ENCODE measurements at regions not wholly inside any gene's neighbourhood (a gene's known extent, or its start where the extent isn't known, plus 50 kb on each side); places are given as distances from the start of the nearest gene placed in this dataset.

DNA sequence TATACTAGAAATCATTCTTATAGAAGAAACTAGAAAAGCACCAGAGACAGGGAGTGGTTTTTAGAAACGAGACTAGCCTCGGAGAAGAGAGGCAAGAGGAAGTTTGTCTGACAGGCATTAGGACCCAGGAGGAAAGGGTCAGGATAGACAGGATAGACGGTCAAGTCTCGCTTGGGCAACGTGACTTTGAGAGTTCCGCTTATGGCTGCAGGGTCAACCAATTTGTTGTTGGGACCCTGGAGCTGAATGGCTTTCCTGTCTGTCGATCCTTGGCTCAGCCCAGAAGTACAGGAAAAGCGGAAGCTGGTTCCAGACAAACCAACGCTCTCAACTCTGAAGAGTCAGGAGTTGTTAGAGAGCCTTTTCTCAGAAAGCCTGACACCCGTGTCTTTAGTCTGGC lies 191.2 kb downstream of the FZD1 start (continued):
- no peak for TF ChIP-seq ZBTB49 (CRISPR knock-in tag; IDR thresholded peaks at IDR 0.05; ENCODE audit: borderline replicate concordance)
- TF ChIP-seq, protein P1, sequence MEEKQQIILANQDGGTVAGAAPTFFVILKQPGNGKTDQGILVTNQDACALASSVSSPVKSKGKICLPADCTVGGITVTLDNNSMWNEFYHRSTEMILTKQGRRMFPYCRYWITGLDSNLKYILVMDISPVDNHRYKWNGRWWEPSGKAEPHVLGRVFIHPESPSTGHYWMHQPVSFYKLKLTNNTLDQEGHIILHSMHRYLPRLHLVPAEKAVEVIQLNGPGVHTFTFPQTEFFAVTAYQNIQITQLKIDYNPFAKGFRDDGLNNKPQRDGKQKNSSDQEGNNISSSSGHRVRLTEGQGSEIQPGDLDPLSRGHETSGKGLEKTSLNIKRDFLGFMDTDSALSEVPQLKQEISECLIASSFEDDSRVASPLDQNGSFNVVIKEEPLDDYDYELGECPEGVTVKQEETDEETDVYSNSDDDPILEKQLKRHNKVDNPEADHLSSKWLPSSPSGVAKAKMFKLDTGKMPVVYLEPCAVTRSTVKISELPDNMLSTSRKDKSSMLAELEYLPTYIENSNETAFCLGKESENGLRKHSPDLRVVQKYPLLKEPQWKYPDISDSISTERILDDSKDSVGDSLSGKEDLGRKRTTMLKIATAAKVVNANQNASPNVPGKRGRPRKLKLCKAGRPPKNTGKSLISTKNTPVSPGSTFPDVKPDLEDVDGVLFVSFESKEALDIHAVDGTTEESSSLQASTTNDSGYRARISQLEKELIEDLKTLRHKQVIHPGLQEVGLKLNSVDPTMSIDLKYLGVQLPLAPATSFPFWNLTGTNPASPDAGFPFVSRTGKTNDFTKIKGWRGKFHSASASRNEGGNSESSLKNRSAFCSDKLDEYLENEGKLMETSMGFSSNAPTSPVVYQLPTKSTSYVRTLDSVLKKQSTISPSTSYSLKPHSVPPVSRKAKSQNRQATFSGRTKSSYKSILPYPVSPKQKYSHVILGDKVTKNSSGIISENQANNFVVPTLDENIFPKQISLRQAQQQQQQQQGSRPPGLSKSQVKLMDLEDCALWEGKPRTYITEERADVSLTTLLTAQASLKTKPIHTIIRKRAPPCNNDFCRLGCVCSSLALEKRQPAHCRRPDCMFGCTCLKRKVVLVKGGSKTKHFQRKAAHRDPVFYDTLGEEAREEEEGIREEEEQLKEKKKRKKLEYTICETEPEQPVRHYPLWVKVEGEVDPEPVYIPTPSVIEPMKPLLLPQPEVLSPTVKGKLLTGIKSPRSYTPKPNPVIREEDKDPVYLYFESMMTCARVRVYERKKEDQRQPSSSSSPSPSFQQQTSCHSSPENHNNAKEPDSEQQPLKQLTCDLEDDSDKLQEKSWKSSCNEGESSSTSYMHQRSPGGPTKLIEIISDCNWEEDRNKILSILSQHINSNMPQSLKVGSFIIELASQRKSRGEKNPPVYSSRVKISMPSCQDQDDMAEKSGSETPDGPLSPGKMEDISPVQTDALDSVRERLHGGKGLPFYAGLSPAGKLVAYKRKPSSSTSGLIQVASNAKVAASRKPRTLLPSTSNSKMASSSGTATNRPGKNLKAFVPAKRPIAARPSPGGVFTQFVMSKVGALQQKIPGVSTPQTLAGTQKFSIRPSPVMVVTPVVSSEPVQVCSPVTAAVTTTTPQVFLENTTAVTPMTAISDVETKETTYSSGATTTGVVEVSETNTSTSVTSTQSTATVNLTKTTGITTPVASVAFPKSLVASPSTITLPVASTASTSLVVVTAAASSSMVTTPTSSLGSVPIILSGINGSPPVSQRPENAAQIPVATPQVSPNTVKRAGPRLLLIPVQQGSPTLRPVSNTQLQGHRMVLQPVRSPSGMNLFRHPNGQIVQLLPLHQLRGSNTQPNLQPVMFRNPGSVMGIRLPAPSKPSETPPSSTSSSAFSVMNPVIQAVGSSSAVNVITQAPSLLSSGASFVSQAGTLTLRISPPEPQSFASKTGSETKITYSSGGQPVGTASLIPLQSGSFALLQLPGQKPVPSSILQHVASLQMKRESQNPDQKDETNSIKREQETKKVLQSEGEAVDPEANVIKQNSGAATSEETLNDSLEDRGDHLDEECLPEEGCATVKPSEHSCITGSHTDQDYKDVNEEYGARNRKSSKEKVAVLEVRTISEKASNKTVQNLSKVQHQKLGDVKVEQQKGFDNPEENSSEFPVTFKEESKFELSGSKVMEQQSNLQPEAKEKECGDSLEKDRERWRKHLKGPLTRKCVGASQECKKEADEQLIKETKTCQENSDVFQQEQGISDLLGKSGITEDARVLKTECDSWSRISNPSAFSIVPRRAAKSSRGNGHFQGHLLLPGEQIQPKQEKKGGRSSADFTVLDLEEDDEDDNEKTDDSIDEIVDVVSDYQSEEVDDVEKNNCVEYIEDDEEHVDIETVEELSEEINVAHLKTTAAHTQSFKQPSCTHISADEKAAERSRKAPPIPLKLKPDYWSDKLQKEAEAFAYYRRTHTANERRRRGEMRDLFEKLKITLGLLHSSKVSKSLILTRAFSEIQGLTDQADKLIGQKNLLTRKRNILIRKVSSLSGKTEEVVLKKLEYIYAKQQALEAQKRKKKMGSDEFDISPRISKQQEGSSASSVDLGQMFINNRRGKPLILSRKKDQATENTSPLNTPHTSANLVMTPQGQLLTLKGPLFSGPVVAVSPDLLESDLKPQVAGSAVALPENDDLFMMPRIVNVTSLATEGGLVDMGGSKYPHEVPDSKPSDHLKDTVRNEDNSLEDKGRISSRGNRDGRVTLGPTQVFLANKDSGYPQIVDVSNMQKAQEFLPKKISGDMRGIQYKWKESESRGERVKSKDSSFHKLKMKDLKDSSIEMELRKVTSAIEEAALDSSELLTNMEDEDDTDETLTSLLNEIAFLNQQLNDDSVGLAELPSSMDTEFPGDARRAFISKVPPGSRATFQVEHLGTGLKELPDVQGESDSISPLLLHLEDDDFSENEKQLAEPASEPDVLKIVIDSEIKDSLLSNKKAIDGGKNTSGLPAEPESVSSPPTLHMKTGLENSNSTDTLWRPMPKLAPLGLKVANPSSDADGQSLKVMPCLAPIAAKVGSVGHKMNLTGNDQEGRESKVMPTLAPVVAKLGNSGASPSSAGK (IDR thresholded peaks at IDR 0.05) = peak; percentile 67
- TF ChIP-seq JUND (IDR thresholded peaks at IDR 0.05; ENCODE audit: borderline replicate concordance, low read depth, low read length) = no peak
- TF ChIP-seq JUND (tag; IDR thresholded peaks at IDR 0.05; ENCODE audit: borderline replicate concordance, low read depth, low read length) = no peak
- no peak for TF ChIP-seq NCOA1 (IDR thresholded peaks at IDR 0.05; ENCODE audit: low read depth)
- TF ChIP-seq E2F3 (CRISPR knock-in tag; IDR thresholded peaks at IDR 0.05) = no peak
- TF ChIP-seq, protein P2, sequence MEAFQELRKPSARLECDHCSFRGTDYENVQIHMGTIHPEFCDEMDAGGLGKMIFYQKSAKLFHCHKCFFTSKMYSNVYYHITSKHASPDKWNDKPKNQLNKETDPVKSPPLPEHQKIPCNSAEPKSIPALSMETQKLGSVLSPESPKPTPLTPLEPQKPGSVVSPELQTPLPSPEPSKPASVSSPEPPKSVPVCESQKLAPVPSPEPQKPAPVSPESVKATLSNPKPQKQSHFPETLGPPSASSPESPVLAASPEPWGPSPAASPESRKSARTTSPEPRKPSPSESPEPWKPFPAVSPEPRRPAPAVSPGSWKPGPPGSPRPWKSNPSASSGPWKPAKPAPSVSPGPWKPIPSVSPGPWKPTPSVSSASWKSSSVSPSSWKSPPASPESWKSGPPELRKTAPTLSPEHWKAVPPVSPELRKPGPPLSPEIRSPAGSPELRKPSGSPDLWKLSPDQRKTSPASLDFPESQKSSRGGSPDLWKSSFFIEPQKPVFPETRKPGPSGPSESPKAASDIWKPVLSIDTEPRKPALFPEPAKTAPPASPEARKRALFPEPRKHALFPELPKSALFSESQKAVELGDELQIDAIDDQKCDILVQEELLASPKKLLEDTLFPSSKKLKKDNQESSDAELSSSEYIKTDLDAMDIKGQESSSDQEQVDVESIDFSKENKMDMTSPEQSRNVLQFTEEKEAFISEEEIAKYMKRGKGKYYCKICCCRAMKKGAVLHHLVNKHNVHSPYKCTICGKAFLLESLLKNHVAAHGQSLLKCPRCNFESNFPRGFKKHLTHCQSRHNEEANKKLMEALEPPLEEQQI (IDR thresholded peaks at IDR 0.05) = peak; percentile 47; the same call in 1 of the 2 replicates
- no peak for TF ChIP-seq ZNF717 (CRISPR knock-in tag; IDR thresholded peaks at IDR 0.05)
- no peak for TF ChIP-seq MBD2 (IDR thresholded peaks at IDR 0.05; ENCODE audit: borderline replicate concordance, low read depth)
- peak; percentile 26; the same call in 1 of the 2 replicates for TF ChIP-seq ELF1 (tag; IDR thresholded peaks at IDR 0.05)
- TF ChIP-seq NR2C2 (CRISPR knock-in tag; IDR thresholded peaks at IDR 0.05) = no peak
- peak; percentile 20; the same call in 1 of the 2 replicates for TF ChIP-seq NR2C2 (tag; IDR thresholded peaks at IDR 0.05)
- TF ChIP-seq L3MBTL2 (IDR thresholded peaks at IDR 0.05) = peak; percentile 48; the same call in 1 of the 2 replicates
